ENCODE measurements at regions not wholly inside any gene's neighbourhood (a gene's known extent, or its start where the extent isn't known, plus 50 kb on each side); places are given as distances from the start of the nearest gene placed in this dataset.
"Not testable (repeated sequence)": the region's sequence is repeated elsewhere in the genome, so short reads cannot be mapped to it uniquely, and the experiment has no call there.

GRCh38 chr5:82509762-82510161 lies 231.6 kb upstream of the RPS23 start:
- DNase-seq = no peak
- H4K20me1 ChIP-seq (ENCODE audit: insufficient read depth, low read length) = no peaks in the 10 kb centered on the region
- H3K27ac ChIP-seq (ENCODE audit: low read length) = no peak overlapping the region
- peaks cover 10% of the 10 kb centered on the region for H3K4me1 ChIP-seq (ENCODE audit: low read length)
- no peak overlapping the region for H2AFZ ChIP-seq (ENCODE audit: low read length)
- H3K27me3 ChIP-seq (replicated peaks; ENCODE audit: insufficient read depth, low read length) = no peaks in the 10 kb centered on the region
- no peak overlapping the region for H3K9ac ChIP-seq (ENCODE audit: low read length)
- no peaks in the 10 kb centered on the region for H3F3A ChIP-seq (ENCODE audit: insufficient read depth, low read length)
- no peak overlapping the region for H3K4me2 ChIP-seq (ENCODE audit: low read depth, low read length)
- H3K36me3 ChIP-seq (replicated peaks; ENCODE audit: insufficient read depth, low read length) = no peaks in the 10 kb centered on the region
- no peaks in the 10 kb centered on the region for H3K79me2 ChIP-seq (ENCODE audit: low read length)
- H3K4me3 ChIP-seq (ENCODE audit: low read length) = no peak overlapping the region
- H3K9me2 ChIP-seq (replicated peaks; ENCODE audit: insufficient read depth, low read length) = no peaks in the 10 kb centered on the region
- TF ChIP-seq CTCF (IDR thresholded peaks at IDR 0.05; ENCODE audit: low read length) (no peak), EZH2 (optimal IDR thresholded peaks at IDR 0.05; ENCODE audit: low read depth, low read length) (no peak), EZH2phosphoT487 (IDR thresholded peaks at IDR 0.05; ENCODE audit: low read length) (no peak)
- no peaks in the 10 kb centered on the region for H3K9me3 ChIP-seq (replicated peaks; ENCODE audit: insufficient read depth, low read length)

- not testable (repeated sequence) for H3K27ac ChIP-seq (ENCODE audit: low read length); H3K4me1 ChIP-seq (ENCODE audit: low read length); H3K9me2 ChIP-seq (replicated peaks; ENCODE audit: insufficient read depth, low read length); H2AFZ ChIP-seq (ENCODE audit: low read length); H3K4me2 ChIP-seq (ENCODE audit: low read depth, low read length); H4K20me1 ChIP-seq (ENCODE audit: insufficient read depth, low read length); H3K9ac ChIP-seq (ENCODE audit: low read length); H3K9me3 ChIP-seq (replicated peaks; ENCODE audit: insufficient read depth, low read length); DNase-seq; H3K79me2 ChIP-seq (ENCODE audit: low read length); H3K27me3 ChIP-seq (replicated peaks; ENCODE audit: insufficient read depth, low read length); H3K4me3 ChIP-seq (ENCODE audit: low read length); H3F3A ChIP-seq (ENCODE audit: insufficient read depth, low read length); H3K36me3 ChIP-seq (replicated peaks; ENCODE audit: insufficient read depth, low read length)
Measured at GRCh38 chr5:82506390-82506789, 228.2 kb upstream of the RPS23 start.

- Histone ChIP-seq H3K4me3 (ENCODE audit: low read length) (peak overlapping the region; percentile 12; the same call in 1 of the 2 replicates), H3K9me2 (replicated peaks; ENCODE audit: insufficient read depth, low read length) (no peaks in the 10 kb centered on the region), H3F3A (ENCODE audit: insufficient read depth, low read length) (peaks cover 13% of the 10 kb centered on the region), H3K27me3 (replicated peaks; ENCODE audit: insufficient read depth, low read length) (no peaks in the 10 kb centered on the region), H3K36me3 (replicated peaks; ENCODE audit: insufficient read depth, low read length) (no peaks in the 10 kb centered on the region), H4K20me1 (ENCODE audit: insufficient read depth, low read length) (no peaks in the 10 kb centered on the region), H3K4me2 (ENCODE audit: low read depth, low read length) (peak overlapping the region; percentile 59), H3K79me2 (ENCODE audit: low read length) (no peaks in the 10 kb centered on the region), H3K4me1 (ENCODE audit: low read length) (peaks cover 19% of the 10 kb centered on the region), H2AFZ (ENCODE audit: low read length) (peak overlapping the region; percentile 5; the same call in 1 of the 2 replicates), H3K9ac (ENCODE audit: low read length) (peak overlapping the region; percentile 20; the same call in 1 of the 2 replicates), H3K9me3 (replicated peaks; ENCODE audit: insufficient read depth, low read length) (no peaks in the 10 kb centered on the region), H3K27ac (ENCODE audit: low read length) (peak overlapping the region; percentile 81)
- peak; percentile 57 for DNase-seq
- no peak for TF ChIP-seq EZH2phosphoT487 (IDR thresholded peaks at IDR 0.05; ENCODE audit: low read length)
- TF ChIP-seq EZH2 (optimal IDR thresholded peaks at IDR 0.05; ENCODE audit: low read depth, low read length) = no peak
- no peak for TF ChIP-seq CTCF (IDR thresholded peaks at IDR 0.05; ENCODE audit: low read length)
Measured at GRCh38 chr5:82499725-82500244, 221.6 kb upstream of the RPS23 start.

- Histone ChIP-seq H3F3A (ENCODE audit: insufficient read depth, low read length) (peaks cover 13% of the 10 kb centered on the region), H3K27ac (ENCODE audit: low read length) (no peak overlapping the region), H3K4me1 (ENCODE audit: low read length) (peaks cover 19% of the 10 kb centered on the region), H3K36me3 (replicated peaks; ENCODE audit: insufficient read depth, low read length) (no peaks in the 10 kb centered on the region), H3K27me3 (replicated peaks; ENCODE audit: insufficient read depth, low read length) (no peaks in the 10 kb centered on the region), H2AFZ (ENCODE audit: low read length) (no peak overlapping the region), H4K20me1 (ENCODE audit: insufficient read depth, low read length) (no peaks in the 10 kb centered on the region), H3K9me3 (replicated peaks; ENCODE audit: insufficient read depth, low read length) (no peaks in the 10 kb centered on the region), H3K9ac (ENCODE audit: low read length) (no peak overlapping the region), H3K9me2 (replicated peaks; ENCODE audit: insufficient read depth, low read length) (no peaks in the 10 kb centered on the region), H3K79me2 (ENCODE audit: low read length) (no peaks in the 10 kb centered on the region), H3K4me2 (ENCODE audit: low read depth, low read length) (no peak overlapping the region), H3K4me3 (ENCODE audit: low read length) (no peak overlapping the region)
- TF ChIP-seq CTCF (IDR thresholded peaks at IDR 0.05; ENCODE audit: low read length) (no peak), EZH2phosphoT487 (IDR thresholded peaks at IDR 0.05; ENCODE audit: low read length) (no peak), EZH2 (optimal IDR thresholded peaks at IDR 0.05; ENCODE audit: low read depth, low read length) (no peak)
- no peak for DNase-seq
Measured at GRCh38 chr5:82497242-82497641, 219.1 kb upstream of the RPS23 start.

All from MM.1S (cell line).